GM21360 (cell line): ENCODE measurements at regions not wholly inside any gene's neighbourhood (a gene's known extent, or its start where the extent isn't known, plus 50 kb on each side); places are given as distances from the start of the nearest gene placed in this dataset.
"Not testable (repeated sequence)": the region's sequence is repeated elsewhere in the genome, so short reads cannot be mapped to it uniquely, and the experiment has no call there.

ENCODE experiments used
- ATAC-seq: cut with Tn5 transposase; IDR thresholded peaks from one replicate; pipeline ENCODE4 v1.9.1; 2021; ENCODE audit warnings: mild to moderate bottlenecking, moderate library complexity; ENCODE audit not compliant: unreplicated experiment

- no peak for ATAC-seq
These were observed 142.5 kb downstream of the CTH start for GRCh38 chr1:70553567-70553956.

GRCh38 chr1:70554341-70554740, 143.3 kb downstream of the CTH start:
- ATAC-seq, result no peak

DNA sequence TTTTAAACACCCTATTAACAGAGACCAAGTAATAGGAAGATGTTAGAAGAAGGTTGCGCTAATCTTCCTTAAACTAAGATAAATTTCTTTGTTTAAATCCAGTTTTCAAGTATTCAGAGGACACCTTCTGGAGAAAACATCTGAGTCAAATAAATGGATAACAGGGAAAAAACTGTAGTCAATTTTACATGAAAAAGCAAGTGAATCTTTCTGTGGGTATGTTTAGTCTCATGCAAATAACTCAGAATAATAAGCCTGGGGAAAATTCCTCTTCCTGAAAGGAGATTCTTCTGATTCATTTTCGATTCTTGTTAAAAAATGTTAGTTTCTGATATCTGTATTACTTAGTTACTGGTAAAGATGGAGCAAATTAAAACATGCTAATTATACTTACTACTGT, 145.5 kb downstream of the CTH start:
- no peak for ATAC-seq

DNA sequence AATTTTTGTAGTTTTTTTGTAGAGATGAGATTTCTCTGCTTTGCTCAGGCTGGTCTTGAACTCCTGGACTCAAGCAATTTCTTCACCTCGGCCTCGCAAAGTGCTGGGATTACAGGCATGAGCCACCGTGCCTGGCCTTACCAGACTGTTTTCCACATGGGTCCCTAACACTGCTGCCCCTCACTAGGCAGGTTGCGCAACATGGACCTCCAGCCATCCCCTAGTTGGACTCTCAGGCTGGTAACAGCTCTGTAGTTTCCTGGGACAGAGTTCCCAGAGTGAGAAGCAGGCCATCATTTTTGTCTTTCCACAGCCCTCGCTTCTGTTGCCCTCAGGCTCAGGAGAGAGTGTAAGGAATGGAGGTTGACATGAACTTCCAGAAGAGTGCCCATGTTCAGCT, 156.1 kb downstream of the CTH start:
- ATAC-seq, result no peak

GRCh38 chr1:70571191-70571590, 160.1 kb downstream of the CTH start:
- ATAC-seq, result no peak

DNA sequence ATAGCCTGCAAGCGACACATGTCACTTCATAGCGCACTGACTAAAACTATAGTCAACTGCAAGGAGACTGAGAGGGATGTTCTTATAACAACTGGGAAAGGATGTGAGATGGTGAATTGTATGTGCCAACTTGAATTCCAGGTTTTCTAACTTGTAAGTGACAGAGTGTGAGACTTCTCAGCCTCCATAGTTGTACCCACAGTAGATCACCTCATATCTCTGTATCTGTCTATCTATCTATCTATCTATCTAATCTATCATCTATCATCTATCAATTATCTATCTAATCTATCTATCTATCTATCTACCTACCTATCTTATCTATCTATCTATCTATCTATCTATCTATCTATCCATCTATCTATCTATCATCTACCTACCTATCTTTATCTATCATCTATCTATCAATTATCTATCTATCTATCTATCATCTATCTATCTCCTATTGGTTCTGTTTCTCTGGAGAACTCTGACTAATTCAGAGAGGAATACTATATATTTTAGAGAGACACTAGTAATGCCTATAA, 162.3 kb downstream of the CTH start:
- ATAC-seq, result no peak

GRCh38 chr1:70581661-70582060, 170.6 kb downstream of the CTH start:
- ATAC-seq, result no peak

DNA sequence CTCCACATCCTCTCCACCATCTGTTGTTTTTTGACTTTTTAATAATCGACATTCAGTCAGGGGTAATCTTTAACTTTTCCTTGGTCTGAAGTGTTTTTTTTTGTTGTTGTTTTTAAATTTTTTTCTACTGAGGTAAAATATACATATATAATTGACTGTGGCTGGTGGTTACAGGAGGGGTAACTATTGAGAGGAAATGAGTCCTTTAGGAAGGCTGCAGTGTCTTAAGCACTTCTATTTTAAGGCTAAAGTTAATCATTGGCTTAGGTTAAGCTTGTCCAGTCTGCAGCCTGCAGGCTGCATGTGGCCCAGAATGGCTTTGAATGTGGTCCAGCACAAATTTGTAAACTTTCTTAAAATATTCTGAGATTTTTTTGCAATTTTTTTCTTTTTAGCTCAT, 172.5 kb downstream of the CTH start:
- ATAC-seq, result no peak

GRCh38 chr1:70586046-70586445, 175.0 kb downstream of the CTH start:
- ATAC-seq, result no peak

DNA sequence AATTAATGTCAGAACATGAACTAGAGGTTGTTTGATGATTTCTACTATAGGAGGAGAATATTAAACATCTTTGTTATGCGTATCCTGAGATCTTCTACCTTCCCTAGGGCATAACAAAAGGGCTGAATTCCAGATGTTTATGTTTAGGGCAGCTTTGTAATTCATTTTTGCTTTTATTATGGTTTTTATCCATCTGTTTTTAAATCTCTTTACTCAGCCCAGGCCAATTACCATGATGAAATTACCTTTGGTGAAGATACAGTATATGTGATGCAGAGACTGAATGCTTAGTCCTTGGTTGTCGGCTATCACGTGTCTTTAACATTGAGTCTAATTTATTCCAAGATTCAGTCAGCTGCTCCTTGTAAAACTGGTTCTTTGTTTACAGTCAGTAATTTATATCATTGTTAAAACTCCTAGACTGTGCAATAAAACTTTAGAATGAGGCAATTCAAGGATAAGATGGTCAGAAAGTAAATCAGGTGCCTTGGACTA, 176.9 kb downstream of the CTH start:
- ATAC-seq, result no peak

DNA sequence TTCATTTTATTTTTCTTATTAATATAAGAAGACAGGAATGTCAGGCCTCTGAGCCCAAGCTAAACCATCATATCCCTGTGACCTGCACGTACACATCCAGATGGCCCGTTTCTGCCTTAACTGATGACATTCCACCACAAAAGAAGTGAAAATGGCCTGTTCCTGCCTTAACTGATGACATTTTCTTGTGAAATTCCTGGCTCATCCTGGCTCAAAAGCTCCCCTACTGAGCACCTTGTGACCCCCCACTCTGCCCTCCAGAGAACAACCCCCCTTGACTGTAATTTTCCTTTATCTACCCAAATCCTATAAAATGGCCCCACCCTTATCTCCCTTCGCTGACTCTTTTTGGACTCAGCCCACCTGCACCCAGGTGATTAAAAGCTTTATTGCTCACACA, 182.5 kb downstream of the CTH start:
- ATAC-seq, result not testable (repeated sequence)

GRCh38 chr1:70608815-70609214, 197.7 kb downstream of the CTH start:
- no peak for ATAC-seq

GRCh38 chr1:70610164-70610563, 199.1 kb downstream of the CTH start:
- ATAC-seq, result not testable (repeated sequence)

DNA sequence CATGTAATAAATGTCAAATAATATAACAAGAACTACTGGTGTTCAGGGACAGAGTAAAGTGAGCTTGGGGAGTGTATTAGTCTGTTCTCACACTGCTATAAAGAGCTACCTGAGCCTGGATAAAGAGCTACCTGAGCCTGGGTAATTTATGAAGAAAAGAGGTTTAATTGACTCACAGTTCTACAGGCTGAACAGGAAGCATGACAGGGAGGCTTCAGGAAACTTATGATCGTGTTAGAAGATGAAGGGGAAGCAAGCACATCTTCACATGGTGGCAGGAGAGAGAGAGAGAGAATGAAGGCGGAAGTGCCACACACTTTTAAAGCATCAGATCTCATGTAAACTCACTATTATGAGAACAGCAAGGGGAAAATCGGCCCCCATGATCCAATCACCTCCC, 205.9 kb downstream of the CTH start:
- no peak for ATAC-seq

- no peak for ATAC-seq
These were observed 206.7 kb downstream of the CTH start for GRCh38 chr1:70617728-70618127.

- no peak for ATAC-seq
These were observed 216.8 kb downstream of the CTH start for GRCh38 chr1:70627910-70628309.

- no peak for ATAC-seq
These were observed 217.9 kb downstream of the CTH start for GRCh38 chr1:70628973-70629372.

DNA sequence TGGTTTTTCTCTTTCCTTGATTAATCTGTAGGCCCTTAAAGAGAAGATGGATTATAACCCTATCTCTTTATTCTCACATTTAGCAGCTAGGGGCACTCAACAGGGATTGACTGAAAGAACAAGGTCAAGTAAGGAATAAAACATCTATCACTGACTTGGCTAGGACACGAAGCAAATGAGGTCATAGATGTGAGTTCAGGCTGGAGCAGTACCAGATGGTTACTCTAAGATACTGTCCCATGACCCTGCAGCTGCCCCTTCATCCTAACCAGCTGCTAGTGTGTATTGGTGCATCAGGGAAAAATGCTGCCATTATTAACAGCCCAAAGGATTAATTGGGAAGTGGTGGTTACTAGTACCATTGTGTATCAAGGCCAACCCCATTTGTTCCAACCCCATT, 221.9 kb downstream of the CTH start:
- no peak for ATAC-seq

GRCh38 chr1:70635868-70636267, 224.8 kb downstream of the CTH start:
- ATAC-seq, result no peak

DNA sequence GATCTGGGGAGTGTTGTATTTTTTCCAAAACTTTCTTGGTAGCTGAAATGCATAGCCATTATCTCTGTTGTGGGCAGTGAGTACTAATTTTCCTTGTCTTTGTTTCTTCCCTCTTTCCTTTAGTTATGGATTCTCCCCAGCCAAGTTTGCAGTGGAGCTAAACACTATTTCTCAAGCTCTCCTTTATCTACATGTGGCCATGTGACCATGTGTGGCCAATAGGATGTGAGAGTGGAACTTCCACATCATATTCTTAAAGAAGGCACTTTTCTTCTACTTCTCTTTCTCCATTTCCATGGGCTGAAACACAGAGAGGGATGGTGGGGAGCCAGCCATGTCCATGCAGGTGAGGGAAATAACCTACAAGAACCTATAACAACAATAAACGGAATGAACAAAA, 230.8 kb downstream of the CTH start:
- ATAC-seq, result no peak

- no peak for ATAC-seq
These were observed 245.3 kb downstream of the CTH start for GRCh38 chr1:70656361-70656760.

DNA sequence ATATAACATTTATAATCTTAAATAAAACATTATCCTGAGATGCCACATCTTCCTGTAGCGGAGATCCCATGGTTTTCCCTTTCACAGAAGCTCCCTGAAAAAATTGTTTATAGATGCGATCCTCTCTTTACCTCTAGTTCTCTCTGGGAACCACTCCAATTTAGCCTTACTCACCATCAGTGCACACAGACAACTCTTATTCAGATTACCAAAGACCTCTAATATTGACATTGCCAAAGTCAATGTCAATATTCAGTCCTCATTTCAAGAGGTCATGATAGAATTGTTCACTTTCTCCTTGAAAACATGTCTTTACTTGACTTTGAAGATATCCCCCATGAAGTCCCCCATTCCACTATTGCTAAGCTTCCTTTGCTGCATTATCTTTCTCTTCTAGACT, 248.8 kb downstream of the CTH start:
- ATAC-seq, result no peak

DNA sequence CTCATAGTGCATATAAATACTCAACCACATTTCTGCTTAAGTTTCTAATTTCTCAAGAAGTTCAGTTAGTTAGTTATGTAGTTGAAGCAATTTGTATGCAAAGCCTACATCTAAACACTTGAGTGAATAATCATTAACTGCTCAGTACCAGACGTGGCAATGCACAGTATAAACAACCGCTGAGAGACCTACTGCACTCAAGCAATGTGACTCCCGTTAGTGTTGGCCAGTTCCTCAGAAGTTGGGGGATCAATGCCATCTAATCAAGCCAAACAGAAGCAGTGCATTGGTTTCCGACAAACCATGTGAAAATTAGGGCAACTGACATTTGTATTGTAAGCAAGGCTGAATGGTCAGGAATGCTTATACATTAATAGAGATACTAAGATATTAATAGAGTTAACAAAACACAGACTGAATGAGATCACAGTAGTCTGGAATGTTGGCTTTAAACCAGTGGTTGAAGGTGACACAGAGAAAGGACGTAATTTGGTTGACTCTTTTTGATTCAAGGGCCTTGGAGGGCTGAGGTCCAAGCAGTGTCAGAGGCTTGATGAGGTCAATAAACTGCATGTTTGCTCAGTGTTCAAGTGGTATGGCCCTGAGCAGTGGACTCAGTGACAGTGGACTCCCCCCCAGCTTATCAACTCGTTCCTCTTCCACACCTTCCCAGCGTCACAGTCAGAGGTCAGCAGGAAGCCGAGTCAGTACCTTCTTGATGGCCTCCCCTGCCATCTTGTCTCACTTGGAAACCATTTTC, 255.5 kb downstream of the CTH start:
- ATAC-seq, result no peak
